GM12878 (cell line): ENCODE measurements at regions not wholly inside any gene's neighbourhood (a gene's known extent, or its start where the extent isn't known, plus 50 kb on each side); places are given as distances from the start of the nearest gene placed in this dataset.

ENCODE experiments used
- ATAC-seq: fragments of 200-7000 bp; cut with Tn5 transposase; 3 replicates; pipeline ENCODE4 v1.9.1; 2020; ENCODE audit warnings: mild to moderate bottlenecking, moderate library complexity
- BruUV-seq: library from RNA; stranded (reverse); fragments of 400-500 nt; replicated peaks from 2 replicates; lab custom pipeline; 2021; lab: Mats Ljungman, UMichigan
- CTCF ChIA-PET: fragments of 300-600 bp; sonication (Branson Sonifier 250); formaldehyde crosslinking; extraction: SDS; loops from one replicate; lab custom pipeline; 2021; ENCODE audit warnings: inconsistent platforms; lab: Yijun Ruan, JAX
- POLR2A ChIA-PET: fragments of 350-600 bp; formaldehyde crosslinking; extraction: SDS; loops from one replicate; lab custom pipeline; 2021; ENCODE audit warnings: inconsistent platforms; lab: Charles Lee
- RAD21 ChIA-PET: fragments of 300-600 bp; sonication (Branson Sonifier 250); formaldehyde crosslinking; loops from one replicate; lab custom pipeline; 2023; ENCODE audit warnings: antibody characterized with exemption; ENCODE audit not compliant: unreplicated experiment; lab: Charles Lee
- SMC1A ChIA-PET: fragments of 300-600 bp; sonication (Branson Sonifier 250); formaldehyde crosslinking; loops from one replicate; lab custom pipeline; 2023; ENCODE audit not compliant: unreplicated experiment, uncharacterized antibody; lab: Charles Lee
- DNase-seq: peaks from one replicate; pipeline ENCODE4 v3.0.0-alpha.2; 2011; ENCODE audit warnings: low read depth, low spot score
- FAIRE-seq: peaks from 3 replicates; lab custom pipeline; 2011; peaks lifted over from hg19 to GRCh38; lab: Jason Lieb, UNC
- H2AFZ ChIP-seq: 2 replicates; pipeline ENCODE4 v1.6.0; 2011; ENCODE audit warnings: low read depth, low read length, control low read depth; ENCODE audit not compliant: control insufficient read depth
- H3K27ac ChIP-seq: 2 replicates; pipeline ENCODE4 v1.5.1; 2011; ENCODE audit warnings: control low read depth; ENCODE audit not compliant: control insufficient read depth, insufficient read depth
- H3K27me3 ChIP-seq, 2 experiments: replicated peaks in 1 of 2; 2 replicates each; pipeline versions ENCODE4 v1.6.0 to v1.6.1; 2011; ENCODE audit warnings: low read length in 1 of 2; ENCODE audit not compliant: control insufficient read depth in 2 of 2, insufficient read depth in 2 of 2
- H3K36me3 ChIP-seq, 2 experiments: 2 replicates each; pipeline ENCODE4 v1.5.1; 2011; ENCODE audit warnings: low read length in 1 of 2; ENCODE audit not compliant: control insufficient read depth in 2 of 2, insufficient read depth in 2 of 2
- H3K4me1 ChIP-seq: 2 replicates; pipeline ENCODE4 v1.6.1; 2011; ENCODE audit warnings: mild to moderate bottlenecking, low read length, moderate library complexity, mixed read lengths; ENCODE audit not compliant: control insufficient read depth, insufficient read depth
- H3K4me2 ChIP-seq: 2 replicates; pipeline ENCODE4 v1.6.0; 2011; ENCODE audit warnings: control low read depth; ENCODE audit not compliant: control insufficient read depth, insufficient read depth
- H3K4me3 ChIP-seq: fragments of 200-600 bp; sonication (generic); 2 replicates; pipeline ENCODE4 v1.5.1; 2016
- H3K79me2 ChIP-seq: 2 replicates; pipeline ENCODE4 v1.6.0; 2011; ENCODE audit warnings: low read length; ENCODE audit not compliant: control insufficient read depth, insufficient read depth
- H3K9ac ChIP-seq: 2 replicates; pipeline ENCODE4 v1.8.0; 2011; ENCODE audit warnings: low read length, control low read depth, mixed read lengths; ENCODE audit not compliant: control insufficient read depth, insufficient read depth
- H3K9me3 ChIP-seq: replicated peaks from 3 replicates; pipeline ENCODE4 v1.5.1; 2011; ENCODE audit warnings: mild to moderate bottlenecking, low read length; ENCODE audit not compliant: control insufficient read depth, insufficient read depth
- H4K20me1 ChIP-seq: 2 replicates; pipeline ENCODE4 v1.6.0; 2011; ENCODE audit not compliant: control insufficient read depth, insufficient read depth
- CREM ChIP-seq: IDR thresholded peaks from 2 replicates; pipeline ENCODE4 v1.6.1; 2014; ENCODE audit warnings: antibody characterized with exemption, low read depth
- HCFC1 ChIP-seq: fragments of 150-350 bp; IDR thresholded peaks from 2 replicates; pipeline ENCODE4 v1.6.1; 2014; ENCODE audit warnings: low read length
- MYC ChIP-seq: IDR thresholded peaks from 2 replicates; pipeline ENCODE4 v1.6.1; 2011; ENCODE audit warnings: mild to moderate bottlenecking, low read length, moderate library complexity, inconsistent platforms; ENCODE audit not compliant: insufficient read depth, insufficient replicate concordance, insufficient read length, severe bottlenecking
- NRF1 ChIP-seq: conservative IDR thresholded peaks from 2 replicates; pipeline ENCODE4 v1.6.1; 2011; ENCODE audit warnings: mild to moderate bottlenecking, low read depth, low read length, improper control_type of control experiment
- SMAD5 ChIP-seq: IDR thresholded peaks from 2 replicates; pipeline ENCODE4 v1.6.1; 2016; ENCODE audit warnings: antibody characterized with exemption, low read depth
- SP1 ChIP-seq: IDR thresholded peaks from one replicate; pipeline ENCODE4 v1.6.1; 2011; ENCODE audit warnings: low read depth, low read length
- SPI1 ChIP-seq: IDR thresholded peaks from 2 replicates; pipeline ENCODE4 v1.6.1; 2011; ENCODE audit warnings: low read depth, mild to moderate bottlenecking, low read length, moderate library complexity, borderline replicate concordance; ENCODE audit not compliant: insufficient read depth
- TBL1XR1 ChIP-seq: IDR thresholded peaks from 2 replicates; pipeline ENCODE4 v1.6.1; 2012; ENCODE audit warnings: low read depth, low read length, improper control_type of control experiment
- YBX1 ChIP-seq: fragments of 450-650 bp; IDR thresholded peaks from 2 replicates; pipeline ENCODE4 v1.6.1; 2016; ENCODE audit warnings: antibody characterized with exemption
- ZBED1 ChIP-seq: IDR thresholded peaks from 2 replicates; pipeline ENCODE4 v1.6.1; 2016; ENCODE audit warnings: borderline replicate concordance
- WGBS: methylation state at CpG from one replicate; pipeline ENCODE4 v1.1.6; 2016; ENCODE audit warnings: low lambda C conversion rate; ENCODE audit not compliant: insufficient replicate concordance, insufficient coverage; ENCODE audit errors: missing lambda C conversion rate; 5-methylcytosine and 5-hydroxymethylcytosine counted together
- in situ Hi-C: fragments of 300-500 bp; cut with MboI; formaldehyde crosslinking; loops from 9 replicates; pipeline ENCODE4 v1.14.3; 2018; ENCODE audit warnings: mixed read lengths
- intact Hi-C: fragments of 100-400 bp; cut with micrococcal nuclease; formaldehyde crosslinking; loops from one replicate; pipeline ENCODE4 v1.14.2; 2022; ENCODE audit not compliant: unreplicated experiment
- TF ChIP-seq, protein P1 (sequence below): IDR thresholded peaks from 2 replicates; pipeline ENCODE4 v1.6.1; 2012; ENCODE audit warnings: mild to moderate bottlenecking, low read depth, low read length
- TF ChIP-seq, protein P2 (sequence below): fragments of 450-650 bp; IDR thresholded peaks from 2 replicates; pipeline ENCODE4 v1.6.1; 2017; ENCODE audit warnings: mild to moderate bottlenecking, moderate library complexity
- TF ChIP-seq, protein P3 (sequence below): IDR thresholded peaks from 2 replicates; pipeline ENCODE4 v1.6.1; 2012; ENCODE audit warnings: low read depth, low read length, improper control_type of control experiment
- TF ChIP-seq, protein P4 (sequence below): fragments of 450-650 bp; IDR thresholded peaks from 2 replicates; pipeline ENCODE4 v1.6.1; 2016; ENCODE audit warnings: mild to moderate bottlenecking

DNA sequence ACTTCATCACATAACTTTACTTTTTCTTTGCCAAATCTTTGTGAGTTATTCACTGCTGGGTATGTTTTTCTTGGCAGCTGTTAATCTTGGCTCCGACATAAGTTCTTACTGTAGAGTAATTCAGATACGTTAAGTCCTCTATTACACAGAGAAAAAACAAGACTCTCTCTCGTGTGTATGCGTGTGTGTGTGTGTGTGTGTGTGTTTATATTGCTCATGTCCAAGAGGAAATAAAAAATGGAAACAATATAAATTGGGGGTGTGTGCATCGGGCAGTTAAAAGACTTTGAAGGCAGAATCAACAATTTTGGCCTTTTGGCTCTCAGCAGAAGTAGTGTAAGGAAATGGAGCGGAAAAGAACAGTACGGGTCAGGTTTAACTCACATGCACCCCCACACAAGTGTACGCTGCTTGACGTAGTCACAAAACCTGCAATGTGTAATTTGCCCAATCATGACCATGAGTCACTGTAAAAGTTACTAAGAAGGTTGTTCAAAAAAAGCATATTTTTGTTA lies 67.2 kb upstream of the IFNE start (continued):
- TF ChIP-seq, protein P1, sequence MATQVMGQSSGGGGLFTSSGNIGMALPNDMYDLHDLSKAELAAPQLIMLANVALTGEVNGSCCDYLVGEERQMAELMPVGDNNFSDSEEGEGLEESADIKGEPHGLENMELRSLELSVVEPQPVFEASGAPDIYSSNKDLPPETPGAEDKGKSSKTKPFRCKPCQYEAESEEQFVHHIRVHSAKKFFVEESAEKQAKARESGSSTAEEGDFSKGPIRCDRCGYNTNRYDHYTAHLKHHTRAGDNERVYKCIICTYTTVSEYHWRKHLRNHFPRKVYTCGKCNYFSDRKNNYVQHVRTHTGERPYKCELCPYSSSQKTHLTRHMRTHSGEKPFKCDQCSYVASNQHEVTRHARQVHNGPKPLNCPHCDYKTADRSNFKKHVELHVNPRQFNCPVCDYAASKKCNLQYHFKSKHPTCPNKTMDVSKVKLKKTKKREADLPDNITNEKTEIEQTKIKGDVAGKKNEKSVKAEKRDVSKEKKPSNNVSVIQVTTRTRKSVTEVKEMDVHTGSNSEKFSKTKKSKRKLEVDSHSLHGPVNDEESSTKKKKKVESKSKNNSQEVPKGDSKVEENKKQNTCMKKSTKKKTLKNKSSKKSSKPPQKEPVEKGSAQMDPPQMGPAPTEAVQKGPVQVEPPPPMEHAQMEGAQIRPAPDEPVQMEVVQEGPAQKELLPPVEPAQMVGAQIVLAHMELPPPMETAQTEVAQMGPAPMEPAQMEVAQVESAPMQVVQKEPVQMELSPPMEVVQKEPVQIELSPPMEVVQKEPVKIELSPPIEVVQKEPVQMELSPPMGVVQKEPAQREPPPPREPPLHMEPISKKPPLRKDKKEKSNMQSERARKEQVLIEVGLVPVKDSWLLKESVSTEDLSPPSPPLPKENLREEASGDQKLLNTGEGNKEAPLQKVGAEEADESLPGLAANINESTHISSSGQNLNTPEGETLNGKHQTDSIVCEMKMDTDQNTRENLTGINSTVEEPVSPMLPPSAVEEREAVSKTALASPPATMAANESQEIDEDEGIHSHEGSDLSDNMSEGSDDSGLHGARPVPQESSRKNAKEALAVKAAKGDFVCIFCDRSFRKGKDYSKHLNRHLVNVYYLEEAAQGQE, result no peak
- TF ChIP-seq SMAD5 (no peak), NRF1 (no peak)
- TF ChIP-seq, protein P2, sequence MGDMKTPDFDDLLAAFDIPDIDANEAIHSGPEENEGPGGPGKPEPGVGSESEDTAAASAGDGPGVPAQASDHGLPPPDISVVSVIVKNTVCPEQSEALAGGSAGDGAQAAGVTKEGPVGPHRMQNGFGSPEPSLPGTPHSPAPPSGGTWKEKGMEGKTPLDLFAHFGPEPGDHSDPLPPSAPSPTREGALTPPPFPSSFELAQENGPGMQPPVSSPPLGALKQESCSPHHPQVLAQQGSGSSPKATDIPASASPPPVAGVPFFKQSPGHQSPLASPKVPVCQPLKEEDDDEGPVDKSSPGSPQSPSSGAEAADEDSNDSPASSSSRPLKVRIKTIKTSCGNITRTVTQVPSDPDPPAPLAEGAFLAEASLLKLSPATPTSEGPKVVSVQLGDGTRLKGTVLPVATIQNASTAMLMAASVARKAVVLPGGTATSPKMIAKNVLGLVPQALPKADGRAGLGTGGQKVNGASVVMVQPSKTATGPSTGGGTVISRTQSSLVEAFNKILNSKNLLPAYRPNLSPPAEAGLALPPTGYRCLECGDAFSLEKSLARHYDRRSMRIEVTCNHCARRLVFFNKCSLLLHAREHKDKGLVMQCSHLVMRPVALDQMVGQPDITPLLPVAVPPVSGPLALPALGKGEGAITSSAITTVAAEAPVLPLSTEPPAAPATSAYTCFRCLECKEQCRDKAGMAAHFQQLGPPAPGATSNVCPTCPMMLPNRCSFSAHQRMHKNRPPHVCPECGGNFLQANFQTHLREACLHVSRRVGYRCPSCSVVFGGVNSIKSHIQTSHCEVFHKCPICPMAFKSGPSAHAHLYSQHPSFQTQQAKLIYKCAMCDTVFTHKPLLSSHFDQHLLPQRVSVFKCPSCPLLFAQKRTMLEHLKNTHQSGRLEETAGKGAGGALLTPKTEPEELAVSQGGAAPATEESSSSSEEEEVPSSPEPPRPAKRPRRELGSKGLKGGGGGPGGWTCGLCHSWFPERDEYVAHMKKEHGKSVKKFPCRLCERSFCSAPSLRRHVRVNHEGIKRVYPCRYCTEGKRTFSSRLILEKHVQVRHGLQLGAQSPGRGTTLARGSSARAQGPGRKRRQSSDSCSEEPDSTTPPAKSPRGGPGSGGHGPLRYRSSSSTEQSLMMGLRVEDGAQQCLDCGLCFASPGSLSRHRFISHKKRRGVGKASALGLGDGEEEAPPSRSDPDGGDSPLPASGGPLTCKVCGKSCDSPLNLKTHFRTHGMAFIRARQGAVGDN, result no peak

DNA sequence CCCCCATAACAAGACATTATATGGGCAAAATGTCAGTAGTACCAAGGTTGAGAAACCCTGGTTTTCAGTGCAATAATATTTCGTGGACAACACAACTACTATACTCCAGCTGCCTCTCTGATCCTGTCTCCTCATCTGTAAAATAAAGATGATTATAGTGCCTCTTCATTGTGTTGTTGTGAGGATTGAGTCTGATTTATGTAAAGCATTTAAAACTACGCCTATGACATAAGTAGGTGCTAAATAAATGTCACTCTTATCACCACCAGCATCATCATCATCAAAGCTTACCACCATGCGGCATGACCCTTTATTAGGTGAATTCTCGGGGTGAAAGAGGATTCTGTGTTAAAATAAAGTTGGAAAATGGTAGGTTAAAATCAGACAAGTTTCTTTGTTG lies 67.8 kb upstream of the IFNE start:
- SMC1A ChIA-PET, result no interaction called here
- Histone ChIP-seq H3K4me2 (no peak overlapping the region), H2AFZ (no peak overlapping the region), H3K4me3 (no peak overlapping the region), H4K20me1 (no peaks in the 10 kb centered on the region), H3K36me3 (no peaks in the 10 kb centered on the region), H3K79me2 (no peaks in the 10 kb centered on the region), H3K4me1 (no peaks in the 10 kb centered on the region), H3K27ac (no peak overlapping the region), H3K9me3 (no peaks in the 10 kb centered on the region), H3K27me3 (no peaks in the 10 kb centered on the region; a peak in 1 of 4 replicates), H3K9ac (no peak overlapping the region)
- CTCF ChIA-PET, result no interaction called here
- RAD21 ChIA-PET, result no interaction called here
- POLR2A ChIA-PET, result no interaction called here
- in situ Hi-C loops, result no loop called here
- intact Hi-C loops, result no loop called here
- no peak for ATAC-seq
- no TSS peak for BruUV-seq
- DNase-seq, result no peak
- 22% methylated on average over 4 of the region's 4 CpGs for WGBS
- no peak for FAIRE-seq
- TF ChIP-seq SP1 (no peak), MYC (no peak), SPI1 (no peak), ZBED1 (no peak), CREM (no peak), HCFC1 (no peak), TBL1XR1 (no peak), YBX1 (no peak)
- TF ChIP-seq, protein P3, sequence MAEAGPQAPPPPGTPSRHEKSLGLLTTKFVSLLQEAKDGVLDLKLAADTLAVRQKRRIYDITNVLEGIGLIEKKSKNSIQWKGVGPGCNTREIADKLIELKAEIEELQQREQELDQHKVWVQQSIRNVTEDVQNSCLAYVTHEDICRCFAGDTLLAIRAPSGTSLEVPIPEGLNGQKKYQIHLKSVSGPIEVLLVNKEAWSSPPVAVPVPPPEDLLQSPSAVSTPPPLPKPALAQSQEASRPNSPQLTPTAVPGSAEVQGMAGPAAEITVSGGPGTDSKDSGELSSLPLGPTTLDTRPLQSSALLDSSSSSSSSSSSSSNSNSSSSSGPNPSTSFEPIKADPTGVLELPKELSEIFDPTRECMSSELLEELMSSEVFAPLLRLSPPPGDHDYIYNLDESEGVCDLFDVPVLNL, result no peak
- TF ChIP-seq, protein P4, sequence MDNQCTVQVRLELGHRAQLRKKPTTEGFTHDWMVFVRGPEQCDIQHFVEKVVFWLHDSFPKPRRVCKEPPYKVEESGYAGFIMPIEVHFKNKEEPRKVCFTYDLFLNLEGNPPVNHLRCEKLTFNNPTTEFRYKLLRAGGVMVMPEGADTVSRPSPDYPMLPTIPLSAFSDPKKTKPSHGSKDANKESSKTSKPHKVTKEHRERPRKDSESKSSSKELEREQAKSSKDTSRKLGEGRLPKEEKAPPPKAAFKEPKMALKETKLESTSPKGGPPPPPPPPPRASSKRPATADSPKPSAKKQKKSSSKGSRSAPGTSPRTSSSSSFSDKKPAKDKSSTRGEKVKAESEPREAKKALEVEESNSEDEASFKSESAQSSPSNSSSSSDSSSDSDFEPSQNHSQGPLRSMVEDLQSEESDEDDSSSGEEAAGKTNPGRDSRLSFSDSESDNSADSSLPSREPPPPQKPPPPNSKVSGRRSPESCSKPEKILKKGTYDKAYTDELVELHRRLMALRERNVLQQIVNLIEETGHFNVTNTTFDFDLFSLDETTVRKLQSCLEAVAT, result no peak
